GM19395 (cell line): ENCODE measurements at regions not wholly inside any gene's neighbourhood (a gene's known extent, or its start where the extent isn't known, plus 50 kb on each side); places are given as distances from the start of the nearest gene placed in this dataset.
A peak's percentile ranks its signal among the peaks of the same experiment; 100 is the strongest.

Source experiments
- ATAC-seq: cut with Tn5 transposase; IDR thresholded peaks from one replicate; pipeline ENCODE4 v1.9.1; 2021; ENCODE audit warnings: mild to moderate bottlenecking, moderate library complexity; ENCODE audit not compliant: unreplicated experiment

DNA sequence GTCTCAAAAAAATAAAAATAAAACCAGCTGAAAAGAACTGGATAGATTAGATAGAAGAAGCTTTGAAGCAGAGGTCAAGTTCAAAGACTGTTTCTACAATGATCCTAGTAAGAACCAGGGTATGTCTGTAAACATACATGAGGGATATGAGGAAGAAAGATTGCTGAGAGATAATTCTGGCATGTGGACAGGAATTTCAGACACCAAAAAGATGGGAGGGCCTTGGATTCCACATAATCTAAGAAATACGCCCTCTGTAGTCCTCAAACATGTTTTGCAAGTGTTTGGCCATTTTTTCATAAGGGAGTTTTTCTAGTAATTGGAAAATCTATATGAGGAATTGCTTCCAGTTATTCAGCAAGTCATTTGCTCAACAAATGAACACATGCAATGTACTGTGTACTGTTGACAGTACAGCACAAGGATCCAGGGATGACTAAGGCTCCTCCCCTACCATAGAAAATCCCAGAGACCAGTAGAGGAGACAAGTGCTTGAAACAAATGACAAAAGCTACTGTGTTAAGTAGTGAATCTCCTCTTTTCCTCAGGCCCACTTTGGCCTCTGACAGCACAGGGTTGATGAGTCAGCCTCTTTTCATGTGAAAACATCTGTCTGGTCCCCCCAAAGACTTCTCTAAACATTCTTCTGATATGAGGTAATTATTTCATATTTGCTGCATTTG is 795.9 kb downstream of the MAFB start:
- ATAC-seq, result no peak

DNA sequence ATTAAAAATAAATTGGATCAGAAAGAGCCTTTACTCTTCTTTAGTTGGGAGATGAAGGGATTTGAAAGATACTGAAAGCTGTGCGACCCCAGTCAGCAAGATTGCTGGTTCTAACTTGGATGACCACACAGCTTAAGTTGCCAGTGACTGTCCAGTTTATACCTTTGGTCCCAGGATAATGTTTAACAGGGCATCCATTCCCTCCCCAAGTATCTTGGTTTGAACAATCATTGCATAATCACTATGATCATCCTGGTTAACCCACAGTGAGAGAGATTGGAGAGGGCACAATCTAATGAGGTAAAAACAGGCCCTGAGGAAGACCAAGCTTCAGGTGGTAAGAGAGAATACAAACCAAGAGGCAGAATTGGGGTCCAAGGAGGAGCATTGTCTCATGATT is 798.3 kb downstream of the MAFB start:
- no peak for ATAC-seq

DNA sequence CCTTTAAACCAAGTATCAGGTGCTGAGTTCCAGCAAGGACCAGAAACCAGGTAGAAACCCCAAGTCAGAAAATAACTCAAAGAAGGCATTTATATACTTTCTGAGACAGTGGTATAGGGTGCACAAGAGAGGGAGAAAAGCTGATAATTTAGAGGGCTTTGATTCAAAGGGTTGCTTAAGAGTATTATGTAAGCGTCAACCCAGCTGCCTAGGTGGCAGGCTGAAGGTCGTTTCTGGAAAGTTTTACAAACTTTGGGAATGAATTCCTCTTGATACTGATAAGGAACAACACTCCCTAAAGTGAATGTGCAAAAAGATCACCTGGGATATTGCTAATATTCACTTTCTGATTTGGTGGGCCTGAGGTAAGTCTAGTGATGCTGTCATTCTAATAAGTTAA is 800.7 kb downstream of the MAFB start:
- ATAC-seq, result no peak

DNA sequence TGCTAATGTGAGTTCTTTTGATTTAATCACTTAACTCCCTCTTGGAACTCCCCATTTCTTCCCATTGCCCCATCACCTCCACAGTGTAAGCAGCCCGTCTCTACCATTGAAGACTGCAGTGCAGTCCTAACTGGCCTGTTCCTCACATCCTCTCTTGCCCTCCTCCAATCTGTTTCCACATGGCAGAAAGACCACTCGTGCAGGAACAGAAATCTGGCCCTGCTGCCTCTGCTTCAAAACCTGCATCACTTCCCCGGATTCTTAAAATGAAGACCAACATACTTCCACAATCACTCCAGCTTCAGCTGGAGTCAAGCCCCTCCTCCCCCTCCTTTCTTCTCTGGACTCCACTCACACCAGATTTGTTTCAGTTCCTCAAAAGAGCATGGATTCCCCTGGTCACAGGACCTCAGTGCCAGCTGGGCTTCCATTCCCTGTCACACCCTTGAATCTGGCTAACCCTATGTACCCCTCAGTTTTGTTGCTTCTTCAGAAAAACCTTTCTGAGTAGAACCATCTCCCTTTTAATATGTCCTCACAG is 802.3 kb downstream of the MAFB start:
- no peak for ATAC-seq

DNA sequence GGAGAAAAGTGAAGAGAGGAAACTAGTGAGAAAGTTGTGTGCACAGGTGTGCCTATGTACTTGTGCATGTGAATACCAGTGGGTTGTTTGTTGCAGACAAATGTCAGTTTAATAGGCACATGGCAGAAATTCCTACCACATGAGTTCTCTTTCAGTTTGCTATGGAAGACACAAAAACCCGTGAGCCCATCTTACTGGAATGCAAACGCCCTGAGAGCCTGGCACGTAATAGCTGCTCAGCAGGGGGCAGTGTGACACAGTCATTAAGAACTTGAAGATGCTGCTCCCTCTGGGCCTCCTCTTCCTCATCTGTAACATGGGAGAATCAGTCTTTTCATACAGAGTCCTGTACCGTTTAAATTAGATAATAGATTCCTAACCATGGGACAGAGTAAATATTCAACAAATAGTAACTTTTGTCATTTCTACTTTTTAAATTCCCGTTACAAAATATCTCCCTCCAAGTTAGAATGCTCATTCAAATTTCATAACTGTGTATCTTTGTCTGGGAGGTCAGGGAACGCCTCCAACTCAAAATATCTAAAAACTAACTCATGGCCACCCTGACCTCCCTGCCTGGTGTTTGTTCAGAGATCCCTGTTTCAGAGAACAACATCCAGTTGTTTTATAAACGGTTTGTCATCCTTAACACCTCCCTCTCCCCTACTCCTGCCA is 802.9 kb downstream of the MAFB start:
- ATAC-seq, result no peak

DNA sequence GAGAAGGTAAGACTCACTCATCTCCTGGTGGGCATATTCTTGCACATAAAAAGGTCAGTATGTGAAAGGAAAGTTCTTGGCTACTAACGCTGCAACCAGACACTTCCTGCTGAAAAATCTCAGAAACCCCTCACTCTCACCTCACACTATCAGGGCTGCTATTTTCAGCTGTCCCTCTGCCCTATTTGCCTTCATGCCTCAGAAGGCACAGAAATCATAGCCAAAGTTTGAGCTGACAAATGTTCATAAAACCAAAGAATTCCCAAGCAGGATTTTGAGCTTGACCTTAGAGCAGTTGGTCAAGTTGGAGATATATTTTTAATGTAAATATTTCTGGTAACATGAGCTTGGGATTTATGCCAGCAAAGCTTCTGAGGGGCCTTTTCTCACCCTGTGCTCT is 806.2 kb downstream of the MAFB start:
- ATAC-seq, result no peak

DNA sequence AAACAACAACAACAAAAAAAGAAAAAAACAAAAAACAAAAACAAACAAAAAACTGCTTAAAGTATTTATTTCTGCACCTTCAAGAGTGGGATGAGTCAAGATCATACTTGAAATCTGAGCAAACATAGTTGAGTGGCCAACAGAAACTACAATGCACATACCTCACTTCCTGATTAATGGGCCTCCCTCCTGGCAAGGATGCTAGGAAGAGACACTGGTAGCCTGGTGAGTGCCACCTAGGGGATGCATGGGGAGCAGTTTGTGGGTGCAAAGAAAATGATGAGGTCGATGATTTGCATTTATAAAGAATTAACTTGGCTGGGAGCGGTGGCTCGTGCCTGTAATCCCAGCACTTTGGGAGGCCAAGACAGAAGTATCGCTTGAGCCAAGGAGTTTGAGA is 808.1 kb downstream of the MAFB start:
- ATAC-seq, result no peak

DNA sequence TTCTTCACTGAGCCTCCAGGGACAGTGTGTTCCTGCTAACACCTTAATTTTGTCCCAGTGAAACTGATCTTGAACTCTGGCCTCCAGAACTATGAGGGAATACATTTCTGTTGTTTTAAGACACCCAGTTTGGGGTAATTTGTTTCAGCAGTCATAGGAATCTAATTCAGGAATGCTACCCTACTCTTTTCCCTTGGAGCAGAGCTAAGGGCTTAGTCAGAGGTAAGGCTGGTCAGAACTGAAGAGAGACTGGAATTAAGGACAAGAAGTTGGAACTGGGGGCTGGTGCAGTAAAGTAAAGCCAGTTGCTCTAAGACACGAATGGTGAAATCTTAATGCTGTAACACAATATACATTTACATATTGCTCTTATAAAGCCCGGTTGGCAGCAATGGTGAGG is 809.7 kb downstream of the MAFB start:
- no peak for ATAC-seq

DNA sequence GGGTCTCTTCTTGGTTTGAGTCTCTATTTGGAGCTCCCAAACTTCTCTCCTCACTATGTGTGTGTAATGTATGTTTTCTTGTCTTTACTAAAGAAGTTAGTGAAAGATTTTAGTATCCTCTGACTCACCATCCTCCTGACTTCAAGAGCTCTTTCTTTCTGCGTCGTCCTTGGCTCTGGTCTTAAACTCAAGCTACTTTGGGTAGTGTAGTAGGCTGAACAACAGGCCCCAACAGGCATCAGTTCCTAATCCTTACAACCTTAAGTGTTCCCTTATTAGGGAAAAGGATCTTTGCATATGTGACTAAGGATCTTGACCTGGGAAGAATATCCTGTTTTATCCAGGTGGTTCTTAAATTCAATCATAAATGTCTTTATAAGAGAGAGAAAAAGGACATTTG is 810.2 kb downstream of the MAFB start:
- no peak for ATAC-seq

DNA sequence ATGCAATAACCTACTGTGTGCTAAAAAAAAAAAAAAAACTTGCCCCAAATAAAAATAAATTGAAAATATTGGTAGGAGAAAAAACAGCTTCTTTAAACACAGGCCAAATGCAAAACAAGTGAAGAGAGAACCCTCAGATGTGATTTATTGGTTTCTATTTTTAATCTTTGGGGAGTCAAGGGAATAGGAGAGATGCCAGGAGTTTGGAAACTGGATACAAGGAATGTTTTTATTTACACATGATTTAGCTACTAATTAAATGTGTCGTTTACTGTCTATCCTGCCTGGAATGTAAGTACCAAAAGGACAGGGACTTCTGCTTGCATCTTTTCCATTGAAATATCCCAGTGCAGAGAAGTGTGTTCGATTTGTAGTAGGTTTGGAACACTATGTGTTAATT is 810.7 kb downstream of the MAFB start:
- no peak for ATAC-seq

DNA sequence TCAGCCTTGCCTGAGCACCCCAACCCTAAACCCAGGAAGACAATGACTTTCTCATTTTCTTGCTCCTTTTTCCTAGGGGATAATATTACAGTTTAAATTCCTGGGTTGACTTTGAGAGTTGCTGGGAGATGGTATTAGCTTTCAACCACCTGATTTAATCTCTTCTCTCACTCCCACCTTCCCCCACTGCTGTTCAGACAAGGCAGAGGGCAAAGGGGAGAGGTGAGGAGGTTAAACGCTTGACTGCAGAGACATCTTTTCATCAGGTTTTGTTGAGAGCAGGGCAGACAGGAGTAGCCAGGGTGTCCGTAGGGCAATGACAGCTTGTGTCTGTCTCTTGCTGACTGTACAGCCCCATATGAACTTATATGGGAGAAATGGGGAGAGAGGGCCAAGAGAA is 811.2 kb downstream of the MAFB start:
- no peak for ATAC-seq

GRCh38 chr20:39876976-39877635 is 811.9 kb downstream of the MAFB start:
- ATAC-seq, result no peak

GRCh38 chr20:39875492-39876110 is 813.4 kb downstream of the MAFB start:
- no peak for ATAC-seq

GRCh38 chr20:39874049-39874893 is 814.8 kb downstream of the MAFB start:
- peak; percentile 89 for ATAC-seq

GRCh38 chr20:39873286-39873685 is 815.8 kb downstream of the MAFB start:
- ATAC-seq, result no peak

DNA sequence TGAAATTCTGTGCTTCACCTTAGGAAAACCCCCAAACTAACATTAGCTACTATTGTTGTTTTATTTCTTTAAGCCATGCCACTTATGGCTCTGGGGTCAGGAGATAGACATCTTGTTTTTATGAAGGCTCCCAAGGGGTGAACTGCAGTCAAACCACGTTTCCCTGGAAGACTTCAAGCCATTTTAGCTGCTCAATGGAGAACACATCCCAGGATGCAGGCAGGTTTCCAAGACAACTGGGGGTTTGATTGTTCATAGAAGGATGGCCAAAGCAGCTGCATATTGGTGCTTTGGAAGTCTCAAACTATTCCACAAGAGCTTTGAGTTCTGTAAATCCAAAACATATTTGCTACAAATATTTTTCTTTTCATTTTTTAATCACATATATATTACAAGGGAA is 818.0 kb downstream of the MAFB start:
- no peak for ATAC-seq

- no peak for ATAC-seq
Measured at GRCh38 chr20:39865446-39865845, 823.6 kb downstream of the MAFB start.

- ATAC-seq, result no peak
Measured at GRCh38 chr20:39862470-39862891, 826.6 kb downstream of the MAFB start.

DNA sequence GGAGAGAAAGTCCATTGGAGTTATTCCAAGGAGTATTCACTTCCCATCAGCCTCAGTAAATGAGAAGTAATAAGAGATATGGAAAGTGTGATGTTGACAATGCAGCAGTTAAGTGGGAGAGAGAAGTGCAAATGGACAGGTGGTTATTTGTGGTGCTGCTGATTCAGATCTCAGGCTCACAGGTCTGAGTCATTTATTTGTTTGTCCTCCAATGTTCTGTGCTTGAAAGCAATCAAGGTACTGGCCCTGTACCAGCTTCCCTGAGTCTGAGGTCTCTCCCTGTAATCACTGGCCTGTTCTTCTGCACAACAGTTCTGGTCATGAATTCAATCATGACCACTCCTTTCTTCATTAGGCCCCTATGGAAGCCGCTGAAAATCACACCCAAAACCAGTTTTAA is 827.7 kb downstream of the MAFB start:
- no peak for ATAC-seq

DNA sequence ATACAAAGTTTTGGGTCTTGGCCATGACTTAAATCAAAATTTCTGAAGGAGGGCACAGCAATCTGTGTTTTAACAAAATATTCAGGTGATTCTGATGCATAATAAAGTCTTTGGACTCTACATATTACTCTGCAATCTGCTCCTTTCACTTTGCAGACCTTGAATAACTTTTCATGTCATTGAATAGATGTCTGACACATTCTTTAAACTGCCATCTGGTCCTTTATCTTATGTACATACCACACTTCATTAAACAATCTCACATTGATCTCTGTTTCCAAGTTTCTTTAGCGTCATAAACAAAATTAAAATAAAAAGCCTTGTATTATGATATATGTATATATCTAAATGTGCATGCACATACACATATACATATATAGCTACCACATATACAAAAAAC is 831.2 kb downstream of the MAFB start:
- ATAC-seq, result no peak

DNA sequence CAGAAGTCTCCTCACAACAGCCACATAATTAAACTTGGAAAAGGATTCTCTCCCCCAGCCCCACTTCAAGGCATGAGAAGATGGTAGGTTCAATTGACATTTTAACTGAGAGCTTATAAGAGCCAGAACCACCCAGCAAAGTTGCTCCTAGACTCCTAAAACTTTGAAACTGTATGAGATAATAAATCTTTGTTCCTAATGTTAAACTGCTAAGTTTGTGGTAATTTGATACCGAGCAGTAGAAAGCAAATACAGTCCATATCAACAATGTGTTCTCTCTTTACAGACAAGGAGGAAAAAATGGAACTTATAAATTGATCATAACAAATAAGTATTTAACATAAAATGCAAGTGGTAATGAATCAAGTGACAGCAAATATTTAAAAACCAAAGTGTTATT is 831.8 kb downstream of the MAFB start:
- no peak for ATAC-seq
